ENCODE measurements at regions not wholly inside any gene's neighbourhood (a gene's known extent, or its start where the extent isn't known, plus 50 kb on each side); places are given as distances from the start of the nearest gene placed in this dataset.

- TF ChIP-seq ZNF367 (CRISPR knock-in tag; IDR thresholded peaks at IDR 0.05; ENCODE audit: borderline replicate concordance) (no peak), CHD4 (IDR thresholded peaks at IDR 0.05; ENCODE audit: borderline replicate concordance, low read length) (no peak), TEAD2 (CRISPR knock-in tag; IDR thresholded peaks at IDR 0.05) (no peak), ZNF160 (CRISPR knock-in tag; IDR thresholded peaks at IDR 0.05) (no peak), THYN1 (CRISPR knock-in tag; IDR thresholded peaks at IDR 0.05; ENCODE audit: borderline replicate concordance, low read depth) (no peak), ZNF879 (CRISPR knock-in tag; IDR thresholded peaks at IDR 0.05) (no peak), RELA (CRISPR knock-in tag; IDR thresholded peaks at IDR 0.05) (no peak), IRF2 (CRISPR knock-in tag; IDR thresholded peaks at IDR 0.05) (no peak), ATF2 (CRISPR knock-in tag; IDR thresholded peaks at IDR 0.05) (no peak), U2AF1 (optimal IDR thresholded peaks at IDR 0.05; ENCODE audit: low read depth, low read length) (no peak), ZFYVE20 (CRISPR knock-in tag; IDR thresholded peaks at IDR 0.05; ENCODE audit: borderline replicate concordance, low read depth) (no peak), ZSCAN29 (CRISPR knock-in tag; conservative IDR thresholded peaks at IDR 0.05) (no peak), NFKB2 (CRISPR knock-in tag; IDR thresholded peaks at IDR 0.05; ENCODE audit: borderline replicate concordance) (no peak), CEBPG (CRISPR knock-in tag; IDR thresholded peaks at IDR 0.05) (no peak), FOXK1 (CRISPR knock-in tag; IDR thresholded peaks at IDR 0.05; ENCODE audit: borderline replicate concordance, low read depth) (no peak), TIGD3 (CRISPR knock-in tag; IDR thresholded peaks at IDR 0.05; ENCODE audit: borderline replicate concordance) (no peak), ZFX (CRISPR knock-in tag; IDR thresholded peaks at IDR 0.05; ENCODE audit: low read depth) (no peak), DDIT3 (CRISPR knock-in tag; IDR thresholded peaks at IDR 0.05) (no peak), HOXA9 (CRISPR knock-in tag; IDR thresholded peaks at IDR 0.05; ENCODE audit: borderline replicate concordance) (no peak)
- Histone ChIP-seq H3K4me1 (ENCODE audit: insufficient read depth, low read length) (peaks cover 6% of the 10 kb centered on the region; the same call in 1 of the 2 replicates), H3K4me2 (ENCODE audit: low read depth, low read length) (no peak overlapping the region), H3K27me3 (ENCODE audit: control insufficient read depth in 1 of 2, insufficient read depth in 2 of 2, low read length in 2 of 2) (no peaks in the 10 kb centered on the region), H3K9me3 (ENCODE audit: low read length) (no peaks in the 10 kb centered on the region), H3K36me3 (replicated peaks in 1 of 2; ENCODE audit: control insufficient read depth in 1 of 2, insufficient read depth in 2 of 2, low read length in 2 of 2) (no peaks in the 10 kb centered on the region), H3K9ac (ENCODE audit: insufficient read depth, low read depth, low read length) (no peak overlapping the region), H3K27ac (ENCODE audit: extremely low read length, insufficient read depth, low read length) (no peak overlapping the region), H3K4me3 (replicated peaks in 1 of 3; ENCODE audit: insufficient read depth in 1 of 3, low read depth in 2 of 3, low read length in 3 of 3) (no peak overlapping the region), H2AFZ (ENCODE audit: low read length) (no peak overlapping the region), H4K20me1 (ENCODE audit: insufficient read depth, low read length) (no peaks in the 10 kb centered on the region), H3K79me2 (ENCODE audit: insufficient read depth, low read length) (no peaks in the 10 kb centered on the region)
- intact Hi-C loops (cut with micrococcal nuclease; ENCODE audit: unreplicated experiment): no loop called here
- in situ Hi-C loops (cut with HindIII; ENCODE audit: extremely low pct_ligation_motif_present, low pct_unique_long_range_greater_than_20kb): no loop called here
- ATAC-seq: no peak
- POLR2A ChIA-PET: no interaction called here
- WGBS (ENCODE audit: low lambda C conversion rate): 45% methylated on average over 2 of the region's 2 CpGs
- DNase-seq (ENCODE audit: low spot score): no peak
- BruUV-seq (replicated peaks): no TSS peak
- no peak for FAIRE-seq
- CTCF ChIA-PET (ENCODE audit: low intra/inter-chr PET ratio, low total read pairs): no interaction called here
Observed at GRCh38 chr9:27655441-27655840, 82.2 kb upstream of the C9orf72 start.
